DND-41 (cell line): ENCODE measurements at regions not wholly inside any gene's neighbourhood (a gene's known extent, or its start where the extent isn't known, plus 50 kb on each side); places are given as distances from the start of the nearest gene placed in this dataset.

Experiments
- ATAC-seq: fragments of 200-7000 bp; cut with Tn5 transposase; 3 replicates; pipeline ENCODE4 v1.9.1; 2021; ENCODE audit warnings: low read depth; ENCODE audit not compliant: insufficient read depth
- DNase-seq: peaks from one replicate; pipeline ENCODE4 v3.0.0-alpha.2; 2020
- H2AFZ ChIP-seq: 2 replicates; pipeline ENCODE4 v1.6.0; 2012; ENCODE audit warnings: low read depth, low read length
- H3K27ac ChIP-seq: 2 replicates; pipeline ENCODE4 v1.5.1; 2012; ENCODE audit warnings: low read length, inconsistent platforms
- H3K27me3 ChIP-seq: fragments of 200-600 bp; sonication (generic); 2 replicates; pipeline ENCODE4 v1.6.0; 2012; ENCODE audit warnings: low read length, mild to moderate bottlenecking, inconsistent platforms; ENCODE audit not compliant: insufficient read depth, poor library complexity
- H3K36me3 ChIP-seq: 2 replicates; pipeline ENCODE4 v1.5.1; 2012; ENCODE audit warnings: low read length, inconsistent platforms; ENCODE audit not compliant: insufficient read depth
- H3K4me1 ChIP-seq: 2 replicates; pipeline ENCODE4 v1.5.1; 2012; ENCODE audit warnings: mild to moderate bottlenecking, low read length; ENCODE audit not compliant: insufficient read depth
- H3K4me2 ChIP-seq: 2 replicates; pipeline ENCODE4 v1.6.0; 2012; ENCODE audit warnings: mild to moderate bottlenecking, moderate library complexity, low read length, inconsistent platforms; ENCODE audit not compliant: insufficient read depth
- H3K4me3 ChIP-seq, 2 experiments: fragments of 200-600 bp in 1 of 2; shearing (Covaris generic) in 1 of 2; 2 replicates each; pipeline ENCODE4 v1.5.1; 2012 to 2016; ENCODE audit warnings: inconsistent platforms in 2 of 2, low read length in 2 of 2, mild to moderate bottlenecking in 2 of 2, low read depth in 1 of 2, moderate library complexity in 1 of 2
- H3K79me2 ChIP-seq: 2 replicates; pipeline ENCODE4 v1.6.0; 2012; ENCODE audit warnings: low read length, inconsistent platforms; ENCODE audit not compliant: insufficient read depth
- H3K9ac ChIP-seq: 2 replicates; pipeline ENCODE4 v1.6.0; 2012; ENCODE audit warnings: low read depth, mild to moderate bottlenecking, inconsistent platforms, low read length, moderate library complexity
- H3K9me3 ChIP-seq: 2 replicates; pipeline ENCODE4 v1.5.1; 2012; ENCODE audit warnings: low read length, moderate library complexity, mild to moderate bottlenecking, inconsistent platforms; ENCODE audit not compliant: insufficient read depth, severe bottlenecking
- H4K20me1 ChIP-seq: 2 replicates; pipeline ENCODE4 v1.6.0; 2012; ENCODE audit warnings: low read length; ENCODE audit not compliant: insufficient read depth
- EZH2 ChIP-seq: IDR thresholded peaks from 3 replicates; pipeline ENCODE4 v1.6.1; 2012; ENCODE audit warnings: borderline replicate concordance, low read depth, mild to moderate bottlenecking, moderate library complexity, low read length, inconsistent platforms; ENCODE audit not compliant: severe bottlenecking
- TF ChIP-seq, protein P1 (sequence below): IDR thresholded peaks from 2 replicates; pipeline ENCODE4 v1.5.1; 2012; ENCODE audit warnings: borderline replicate concordance, low read length, moderate library complexity, mild to moderate bottlenecking; ENCODE audit not compliant: poor library complexity, severe bottlenecking; ENCODE audit errors: extremely low read depth

DNA sequence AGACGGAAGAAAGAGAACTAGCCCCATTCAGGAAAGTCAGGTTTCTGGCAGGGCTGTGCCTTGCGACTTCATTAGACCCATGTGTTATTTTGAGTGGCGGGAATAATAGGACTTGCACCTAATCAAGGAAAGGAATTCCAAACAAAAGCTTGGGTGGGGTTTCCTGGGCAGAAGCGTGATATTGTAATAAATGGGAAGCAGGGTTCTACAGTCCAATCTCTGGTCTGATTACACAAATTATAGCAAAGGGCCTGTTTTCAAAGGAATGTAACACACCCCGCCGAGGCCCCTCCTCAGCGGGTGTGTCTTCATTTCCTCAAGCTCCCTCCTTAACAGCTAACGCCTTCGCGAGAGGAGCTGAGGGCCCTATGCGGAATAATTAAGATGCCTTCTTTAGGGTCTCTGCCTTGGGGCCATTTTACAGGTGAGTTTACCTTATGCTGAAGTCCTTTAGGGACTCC is 396.0 kb upstream of the C2CD4B start:
- Histone ChIP-seq H3K79me2 (no peaks in the 10 kb centered on the region), H3K9ac (no peak overlapping the region), H3K9me3 (no peaks in the 10 kb centered on the region), H3K36me3 (no peaks in the 10 kb centered on the region), H4K20me1 (no peaks in the 10 kb centered on the region), H3K27ac (no peak overlapping the region), H3K4me2 (no peak overlapping the region), H3K27me3 (peaks cover 4% of the 10 kb centered on the region), H3K4me3 (no peak overlapping the region), H3K4me1 (no peaks in the 10 kb centered on the region), H2AFZ (no peak overlapping the region)
- DNase-seq: no peak
- no peak for TF ChIP-seq EZH2
- TF ChIP-seq, protein P1, sequence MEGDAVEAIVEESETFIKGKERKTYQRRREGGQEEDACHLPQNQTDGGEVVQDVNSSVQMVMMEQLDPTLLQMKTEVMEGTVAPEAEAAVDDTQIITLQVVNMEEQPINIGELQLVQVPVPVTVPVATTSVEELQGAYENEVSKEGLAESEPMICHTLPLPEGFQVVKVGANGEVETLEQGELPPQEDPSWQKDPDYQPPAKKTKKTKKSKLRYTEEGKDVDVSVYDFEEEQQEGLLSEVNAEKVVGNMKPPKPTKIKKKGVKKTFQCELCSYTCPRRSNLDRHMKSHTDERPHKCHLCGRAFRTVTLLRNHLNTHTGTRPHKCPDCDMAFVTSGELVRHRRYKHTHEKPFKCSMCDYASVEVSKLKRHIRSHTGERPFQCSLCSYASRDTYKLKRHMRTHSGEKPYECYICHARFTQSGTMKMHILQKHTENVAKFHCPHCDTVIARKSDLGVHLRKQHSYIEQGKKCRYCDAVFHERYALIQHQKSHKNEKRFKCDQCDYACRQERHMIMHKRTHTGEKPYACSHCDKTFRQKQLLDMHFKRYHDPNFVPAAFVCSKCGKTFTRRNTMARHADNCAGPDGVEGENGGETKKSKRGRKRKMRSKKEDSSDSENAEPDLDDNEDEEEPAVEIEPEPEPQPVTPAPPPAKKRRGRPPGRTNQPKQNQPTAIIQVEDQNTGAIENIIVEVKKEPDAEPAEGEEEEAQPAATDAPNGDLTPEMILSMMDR: no peak
- ATAC-seq: no peak

DNA sequence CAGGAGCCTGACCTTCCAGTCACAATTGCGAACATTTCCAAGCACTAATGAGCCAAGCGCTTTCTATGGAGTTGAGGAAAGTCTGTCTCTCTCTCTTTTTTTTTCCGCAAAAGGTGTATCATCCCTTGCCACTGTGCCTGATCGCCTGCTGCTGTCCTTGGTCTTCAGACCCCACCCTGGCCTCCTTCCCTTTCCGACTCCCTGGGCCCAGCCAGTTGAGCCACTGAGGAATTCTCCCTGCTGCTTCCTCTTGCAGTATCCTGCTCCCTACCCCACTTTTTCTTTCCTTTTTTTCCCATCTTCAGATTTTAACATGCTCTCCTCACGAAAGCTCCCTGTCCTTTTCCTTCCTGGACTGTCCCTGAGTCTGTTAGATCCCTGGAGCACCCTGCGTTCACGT is 396.5 kb upstream of the C2CD4B start:
- no peak overlapping the region for H3K9ac ChIP-seq
- H4K20me1 ChIP-seq: no peaks in the 10 kb centered on the region
- TF ChIP-seq, protein P1: no peak
- no peaks in the 10 kb centered on the region for H3K9me3 ChIP-seq
- no peak for ATAC-seq
- peaks cover 4% of the 10 kb centered on the region for H3K27me3 ChIP-seq
- no peak overlapping the region for H2AFZ ChIP-seq
- no peak overlapping the region for H3K4me3 ChIP-seq
- H3K27ac ChIP-seq: no peak overlapping the region
- DNase-seq: no peak
- H3K36me3 ChIP-seq: no peaks in the 10 kb centered on the region
- no peaks in the 10 kb centered on the region for H3K4me1 ChIP-seq
- no peak overlapping the region for H3K4me2 ChIP-seq
- H3K79me2 ChIP-seq: no peaks in the 10 kb centered on the region

DNA sequence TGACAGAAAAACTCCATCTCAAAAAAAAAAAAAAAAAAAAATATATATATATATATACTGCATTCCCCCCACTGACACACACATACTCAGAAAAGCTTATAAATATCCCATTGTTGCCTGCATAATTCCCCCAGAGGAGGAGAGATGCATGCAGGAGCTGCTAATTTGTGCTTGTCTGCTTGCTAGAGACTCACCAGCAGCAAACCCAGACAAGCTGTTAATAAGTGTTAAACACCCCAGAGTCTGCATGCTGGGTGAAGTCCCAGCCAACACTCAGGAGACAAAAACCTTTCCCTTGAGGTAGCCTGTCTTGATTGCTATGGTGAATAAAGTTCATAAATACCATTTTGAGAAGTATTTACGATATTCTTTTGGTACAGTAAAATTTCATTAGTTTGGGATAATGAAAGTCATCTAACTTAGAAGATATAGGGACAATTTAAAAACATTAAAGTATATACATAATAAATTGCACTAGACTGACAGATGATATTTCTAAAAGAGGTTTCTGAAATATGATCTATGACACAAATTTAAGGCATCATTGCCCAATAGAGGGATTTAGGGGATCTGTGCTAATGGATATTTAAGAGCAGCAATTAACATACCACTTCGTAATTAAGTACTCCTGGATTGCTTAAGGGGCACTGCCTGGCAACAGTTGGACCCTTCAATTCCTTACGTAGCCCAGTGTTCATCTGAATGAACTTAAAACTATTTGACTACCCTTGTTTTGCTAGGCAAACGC is 400.0 kb upstream of the C2CD4B start:
- H3K36me3 ChIP-seq: no peaks in the 10 kb centered on the region
- H3K9ac ChIP-seq: no peak overlapping the region
- no peak overlapping the region for H2AFZ ChIP-seq
- no peaks in the 10 kb centered on the region for H3K4me1 ChIP-seq
- H4K20me1 ChIP-seq: no peaks in the 10 kb centered on the region
- H3K4me2 ChIP-seq: no peak overlapping the region
- no peaks in the 10 kb centered on the region for H3K79me2 ChIP-seq
- ATAC-seq: no peak
- H3K27ac ChIP-seq: no peak overlapping the region
- TF ChIP-seq EZH2: no peak
- TF ChIP-seq, protein P1: no peak
- no peaks in the 10 kb centered on the region for H3K9me3 ChIP-seq
- H3K27me3 ChIP-seq: no peaks in the 10 kb centered on the region
- no peak overlapping the region for H3K4me3 ChIP-seq
- no peak for DNase-seq

DNA sequence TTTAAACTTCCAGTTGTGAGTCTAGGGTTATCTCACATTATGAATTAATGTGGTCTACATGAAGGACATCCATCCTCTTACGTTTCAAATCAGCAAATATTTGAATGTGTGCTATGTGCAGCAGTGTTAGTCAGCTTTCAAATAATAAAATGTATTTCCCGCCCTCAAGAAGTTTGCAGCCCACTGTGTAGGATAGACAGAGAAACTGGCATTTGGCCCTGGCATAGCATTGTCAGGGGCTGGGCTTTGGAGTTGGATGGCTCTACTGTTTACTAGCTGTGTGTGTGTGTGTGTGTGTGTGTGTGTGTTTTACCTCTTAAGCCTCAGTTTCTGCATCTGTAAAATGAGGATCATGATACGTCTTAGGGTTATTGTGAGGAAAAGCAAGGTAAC is 400.5 kb upstream of the C2CD4B start:
- Histone ChIP-seq H3K4me1 (no peaks in the 10 kb centered on the region), H3K27me3 (no peaks in the 10 kb centered on the region), H3K79me2 (no peaks in the 10 kb centered on the region), H3K4me3 (no peak overlapping the region), H3K9me3 (no peaks in the 10 kb centered on the region), H3K9ac (no peak overlapping the region), H4K20me1 (no peaks in the 10 kb centered on the region), H3K36me3 (no peaks in the 10 kb centered on the region), H2AFZ (no peak overlapping the region), H3K4me2 (no peak overlapping the region), H3K27ac (no peak overlapping the region)
- DNase-seq: no peak
- ATAC-seq: no peak
- TF ChIP-seq EZH2: no peak
- TF ChIP-seq, protein P1: no peak
